ENCODE measurements at regions not wholly inside any gene's neighbourhood (a gene's known extent, or its start where the extent isn't known, plus 50 kb on each side); places are given as distances from the start of the nearest gene placed in this dataset.
"Not testable (repeated sequence)": the region's sequence is repeated elsewhere in the genome, so short reads cannot be mapped to it uniquely, and the experiment has no call there.

GRCh38 chr3:81823882-81824395 lies 62.5 kb upstream of the GBE1 start:
- FAIRE-seq = no peak
- Histone ChIP-seq H3K27me3 (no peaks in the 10 kb centered on the region), H3K4me3 (no peak overlapping the region), H3K27ac (no peak overlapping the region), H3K4me1 (peaks cover 0 to 10% (median 5%) of the 10 kb centered on the region in 3 donors), H3K9me3 (no peaks in the 10 kb centered on the region), H3K36me3 (no peaks in the 10 kb centered on the region)
- peak in 3 of 4 donors; percentile 24 to 72 (median 35) for ATAC-seq
- DNase-seq = no peak
- intact Hi-C loops (cut with DNase I) = no loop called here
- 5 to 6% methylated on average over 2 of the region's 2 CpGs for WGBS, 2 donors
- no peak for TF ChIP-seq CTCF (IDR thresholded peaks at IDR 0.05)

GRCh38 chr3:81823086-81823485 lies 61.6 kb upstream of the GBE1 start:
- FAIRE-seq = no peak
- 66% methylated on average over 3 of the region's 3 CpGs for WGBS, 2 donors
- TF ChIP-seq CTCF (IDR thresholded peaks at IDR 0.05) = no peak

GRCh38 chr3:81816473-81817250 lies 55.2 kb upstream of the GBE1 start:
- H3K4me3 ChIP-seq = no peak overlapping the region
- H3K27ac ChIP-seq = peak overlapping the region; percentile 14 to 85 (median 58)
- intact Hi-C loops (cut with DNase I) = no loop called here
- DNase-seq = peak in 3 of 6 donors; percentile 73 to 78 (median 77)
- no peaks in the 10 kb centered on the region for H3K27me3 ChIP-seq
- 11 to 13% methylated on average over 8 of the region's 8 CpGs for WGBS, 2 donors
- peaks cover 7 to 14% (median 14%) of the 10 kb centered on the region in 3 donors for H3K4me1 ChIP-seq
- peak; percentile 97 to 99 (median 98) for ATAC-seq
- no peak for TF ChIP-seq CTCF (IDR thresholded peaks at IDR 0.05)
- FAIRE-seq = no peak
- H3K36me3 ChIP-seq = no peaks in the 10 kb centered on the region
- no peaks in the 10 kb centered on the region for H3K9me3 ChIP-seq

More at GRCh38 chr3:81823086-81823485, 61.6 kb upstream of the GBE1 start:
- H3K27ac ChIP-seq = no peak overlapping the region
- H3K27me3 ChIP-seq = no peaks in the 10 kb centered on the region
- no peak overlapping the region for H3K4me3 ChIP-seq
- H3K9me3 ChIP-seq = no peaks in the 10 kb centered on the region
- intact Hi-C loops (cut with DNase I) = no loop called here
- DNase-seq (no peak), ATAC-seq (peak in 2 of 4 donors; percentile 32 to 55)
- H3K4me1 ChIP-seq = peaks cover 0 to 10% (median 5%) of the 10 kb centered on the region in 3 donors
- H3K36me3 ChIP-seq = no peaks in the 10 kb centered on the region

GRCh38 chr3:81812098-81812497 lies 50.7 kb upstream of the GBE1 start:
- H3K27me3 ChIP-seq; H3K36me3 ChIP-seq; FAIRE-seq; intact Hi-C loops (cut with DNase I); H3K27ac ChIP-seq; ATAC-seq; H3K9me3 ChIP-seq; H3K4me3 ChIP-seq; H3K4me1 ChIP-seq: not testable (repeated sequence)
- WGBS, 2 donors = 96 to 99% methylated on average over 18 to 25 of the region's 25 CpGs
- peak in 1 of 6 donors; percentile 58 for DNase-seq

Data from pancreas (tissue), 10 donors.